ENCODE measurements at regions not wholly inside any gene's neighbourhood (a gene's known extent, or its start where the extent isn't known, plus 50 kb on each side); places are given as distances from the start of the nearest gene placed in this dataset.

- no peak for ATAC-seq
- Mint-ChIP-seq H3K9me3 (no peaks in the 10 kb centered on the region), H3K4me3 (no peak overlapping the region), H3K4me1 (no peaks in the 10 kb centered on the region), H3K27ac (no peak overlapping the region), H3K27me3 (ENCODE audit: low read depth) (no peaks in the 10 kb centered on the region), H3K36me3 (no peaks in the 10 kb centered on the region)
- no peak for DNase-seq (ENCODE audit: low spot score)
- TF ChIP-seq, protein P1, sequence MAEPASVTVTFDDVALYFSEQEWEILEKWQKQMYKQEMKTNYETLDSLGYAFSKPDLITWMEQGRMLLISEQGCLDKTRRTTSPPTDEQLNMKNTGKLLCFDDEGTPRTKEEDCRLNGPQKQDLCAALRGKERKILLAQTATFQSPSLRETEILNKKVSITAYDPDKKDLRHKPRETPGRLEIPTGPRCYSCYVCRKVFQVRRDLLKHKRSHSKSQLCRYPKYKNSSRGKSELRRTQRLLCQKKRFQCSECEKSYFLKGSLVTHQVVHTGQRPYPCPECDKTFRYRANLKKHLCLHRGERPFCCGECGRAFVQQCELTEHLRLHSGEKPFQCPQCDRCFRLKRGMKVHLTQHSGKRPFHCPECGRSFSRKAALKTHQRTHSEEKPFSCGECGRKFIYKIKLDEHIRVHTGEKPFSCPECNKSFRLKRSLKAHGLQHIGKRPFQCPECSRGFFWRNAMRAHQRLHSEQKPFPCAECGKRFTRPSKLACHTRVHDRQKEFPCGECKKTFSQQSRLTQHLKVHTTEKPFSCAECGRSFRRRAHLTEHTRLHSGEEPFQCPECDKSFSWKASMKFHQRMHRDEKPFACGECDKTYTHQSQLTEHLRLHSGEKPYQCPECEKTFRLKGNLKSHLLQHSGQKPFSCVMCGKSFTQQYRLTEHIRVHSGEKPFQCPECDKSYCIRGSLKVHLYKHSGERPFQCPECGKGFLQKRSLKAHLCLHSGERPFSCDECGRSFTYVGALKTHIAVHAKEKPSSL (CRISPR knock-in tag; conservative IDR thresholded peaks at IDR 0.05) = no peak
- no peak for TF ChIP-seq CREB1 (CRISPR knock-in tag; IDR thresholded peaks at IDR 0.05)
- no peak for TF ChIP-seq NR2C2 (CRISPR knock-in tag; IDR thresholded peaks at IDR 0.05)
- ChIA-PET CTCF (no interaction called here), POLR2A (no interaction called here)
Observed at GRCh38 chr12:19979584-19979983, 388.8 kb upstream of the PDE3A start.

- CTCF ChIA-PET = no interaction called here
- POLR2A ChIA-PET = no interaction called here
- Mint-ChIP-seq H3K27ac (no peak overlapping the region), H3K9me3 (no peaks in the 10 kb centered on the region), H3K4me3 (no peak overlapping the region), H3K27me3 (ENCODE audit: low read depth) (no peaks in the 10 kb centered on the region), H3K4me1 (no peaks in the 10 kb centered on the region), H3K36me3 (no peaks in the 10 kb centered on the region)
- TF ChIP-seq, protein P2, sequence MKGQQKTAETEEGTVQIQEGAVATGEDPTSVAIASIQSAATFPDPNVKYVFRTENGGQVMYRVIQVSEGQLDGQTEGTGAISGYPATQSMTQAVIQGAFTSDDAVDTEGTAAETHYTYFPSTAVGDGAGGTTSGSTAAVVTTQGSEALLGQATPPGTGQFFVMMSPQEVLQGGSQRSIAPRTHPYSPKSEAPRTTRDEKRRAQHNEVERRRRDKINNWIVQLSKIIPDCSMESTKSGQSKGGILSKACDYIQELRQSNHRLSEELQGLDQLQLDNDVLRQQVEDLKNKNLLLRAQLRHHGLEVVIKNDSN (CRISPR knock-in tag; IDR thresholded peaks at IDR 0.05) = no peak
- TF ChIP-seq ATF1 (CRISPR knock-in tag; IDR thresholded peaks at IDR 0.05) (no peak), JAZF1 (CRISPR knock-in tag; IDR thresholded peaks at IDR 0.05) (no peak), ELF4 (CRISPR knock-in tag; IDR thresholded peaks at IDR 0.05; ENCODE audit: low read depth) (no peak), CBFB (CRISPR knock-in tag; IDR thresholded peaks at IDR 0.05; ENCODE audit: low read depth) (no peak), NFYB (CRISPR knock-in tag; conservative IDR thresholded peaks at IDR 0.05; ENCODE audit: low read depth) (no peak), NR1H2 (CRISPR knock-in tag; IDR thresholded peaks at IDR 0.05) (no peak), ZNF396 (CRISPR knock-in tag; IDR thresholded peaks at IDR 0.05; ENCODE audit: borderline replicate concordance) (no peak), OVOL2 (CRISPR knock-in tag; IDR thresholded peaks at IDR 0.05; ENCODE audit: borderline replicate concordance) (no peak), EMX1 (CRISPR knock-in tag; IDR thresholded peaks at IDR 0.05) (no peak), ZSCAN18 (CRISPR knock-in tag; IDR thresholded peaks at IDR 0.05) (no peak), NFATC4 (CRISPR knock-in tag; IDR thresholded peaks at IDR 0.05) (no peak), USF2 (CRISPR knock-in tag; IDR thresholded peaks at IDR 0.05) (no peak), ETV6 (CRISPR knock-in tag; IDR thresholded peaks at IDR 0.05) (no peak)
- TF ChIP-seq, protein P3, sequence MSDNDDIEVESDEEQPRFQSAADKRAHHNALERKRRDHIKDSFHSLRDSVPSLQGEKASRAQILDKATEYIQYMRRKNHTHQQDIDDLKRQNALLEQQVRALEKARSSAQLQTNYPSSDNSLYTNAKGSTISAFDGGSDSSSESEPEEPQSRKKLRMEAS (CRISPR knock-in tag; IDR thresholded peaks at IDR 0.05) = no peak
- ATAC-seq (no peak), DNase-seq (ENCODE audit: low spot score) (no peak)
Observed at GRCh38 chr12:19981944-19982343, 386.4 kb upstream of the PDE3A start.

- POLR2A ChIA-PET = no interaction called here
Observed at GRCh38 chr12:19988001-19988400, 380.3 kb upstream of the PDE3A start.

More at GRCh38 chr12:19988001-19988400, 380.3 kb upstream of the PDE3A start:
- ATAC-seq (no peak), DNase-seq (ENCODE audit: low spot score) (no peak)
- TF ChIP-seq ZNF532 (CRISPR knock-in tag; IDR thresholded peaks at IDR 0.05; ENCODE audit: borderline replicate concordance) = no peak
- TF ChIP-seq OVOL2 (CRISPR knock-in tag; IDR thresholded peaks at IDR 0.05; ENCODE audit: borderline replicate concordance) = no peak
- no peak for TF ChIP-seq CREB1 (CRISPR knock-in tag; IDR thresholded peaks at IDR 0.05)
- Mint-ChIP-seq H3K27me3 (ENCODE audit: low read depth) (no peaks in the 10 kb centered on the region), H3K27ac (no peak overlapping the region), H3K4me1 (no peaks in the 10 kb centered on the region), H3K36me3 (no peaks in the 10 kb centered on the region), H3K4me3 (no peak overlapping the region), H3K9me3 (no peaks in the 10 kb centered on the region)
- CTCF ChIA-PET = no interaction called here
